Keratinocyte (primary cell): ENCODE measurements at regions not wholly inside any gene's neighbourhood (a gene's known extent, or its start where the extent isn't known, plus 50 kb on each side); places are given as distances from the start of the nearest gene placed in this dataset.

Source experiments
- DNase-seq: peaks from one replicate; pipeline ENCODE4 v3.0.0-alpha.2; 2011; ENCODE audit warnings: low read depth, missing footprints, low spot score
- FAIRE-seq: peaks from 2 replicates; lab custom pipeline; 2011; peaks lifted over from hg19 to GRCh38; lab: Jason Lieb, UNC
- H2AFZ ChIP-seq: 2 replicates; pipeline ENCODE4 v1.6.0; 2012; ENCODE audit warnings: low read length, control low read depth, inconsistent platforms; ENCODE audit not compliant: control insufficient read depth
- H3K27ac ChIP-seq: 2 replicates; pipeline ENCODE4 v1.5.1; 2011; ENCODE audit warnings: low read length; ENCODE audit not compliant: control insufficient read depth, insufficient read depth
- H3K27me3 ChIP-seq: 3 replicates; pipeline ENCODE4 v1.6.0; 2011; ENCODE audit warnings: low read length; ENCODE audit not compliant: control insufficient read depth, insufficient read depth; ENCODE audit errors: extremely low read depth
- H3K36me3 ChIP-seq, 2 experiments: 2 replicates in 1 of 2; 3 replicates in 1 of 2; pipeline ENCODE4 v1.5.1; 2011; ENCODE audit warnings: low read length in 2 of 2, mild to moderate bottlenecking in 1 of 2; ENCODE audit not compliant: control insufficient read depth in 2 of 2, insufficient read depth in 2 of 2; ENCODE audit errors: extremely low read depth in 1 of 2
- H3K4me1 ChIP-seq: 3 replicates; pipeline ENCODE4 v1.5.1; 2011; ENCODE audit warnings: low read length; ENCODE audit not compliant: control insufficient read depth, insufficient read depth; ENCODE audit errors: extremely low read depth
- H3K4me2 ChIP-seq: 3 replicates; pipeline ENCODE4 v1.6.0; 2011; ENCODE audit warnings: low read depth, low read length; ENCODE audit not compliant: control insufficient read depth, insufficient read depth; ENCODE audit errors: extremely low read depth
- H3K4me3 ChIP-seq, 3 experiments: fragments of 200-600 bp in 1 of 3; sonication (generic) in 1 of 3; 2 replicates in 2 of 3; 3 replicates in 1 of 3; pipeline ENCODE4 v1.5.1; 2011 to 2016; ENCODE audit warnings: low read length in 3 of 3, mild to moderate bottlenecking in 3 of 3, control low read depth in 2 of 3, inconsistent platforms in 1 of 3, low read depth in 1 of 3, mixed read lengths in 1 of 3, mixed run types in 1 of 3, moderate library complexity in 1 of 3; ENCODE audit not compliant: control insufficient read depth in 2 of 3, insufficient read depth in 2 of 3; ENCODE audit errors: extremely low read depth in 1 of 3
- H3K79me2 ChIP-seq: 2 replicates; pipeline ENCODE4 v1.6.0; 2012; ENCODE audit warnings: low read length; ENCODE audit not compliant: control insufficient read depth, insufficient read depth
- H3K9ac ChIP-seq: 3 replicates; pipeline ENCODE4 v1.6.0; 2011; ENCODE audit warnings: low read length; ENCODE audit not compliant: control insufficient read depth, insufficient read depth; ENCODE audit errors: extremely low read depth
- H3K9me1 ChIP-seq: 3 replicates; pipeline ENCODE4 v1.6.0; 2011; ENCODE audit warnings: low read length; ENCODE audit not compliant: control insufficient read depth, insufficient read depth; ENCODE audit errors: extremely low read depth
- H3K9me3 ChIP-seq: 2 replicates; pipeline ENCODE4 v1.5.1; 2012; ENCODE audit warnings: low read depth, low read length; ENCODE audit not compliant: control insufficient read depth
- H4K20me1 ChIP-seq: 3 replicates; pipeline ENCODE4 v1.6.0; 2011; ENCODE audit warnings: low read length; ENCODE audit not compliant: control insufficient read depth, insufficient read depth; ENCODE audit errors: extremely low read depth
- CTCF ChIP-seq, 3 experiments: IDR thresholded peaks in 1 of 3; conservative IDR thresholded peaks in 1 of 3; optimal IDR thresholded peaks in 1 of 3; 2 replicates in 2 of 3; 3 replicates in 1 of 3; pipeline versions ENCODE3 to v1.5.1; 2011; ENCODE audit warnings: low read length in 3 of 3, mild to moderate bottlenecking in 3 of 3, moderate library complexity in 2 of 3, control low read depth in 1 of 3, inconsistent platforms in 1 of 3; ENCODE audit not compliant: insufficient read depth in 2 of 3; ENCODE audit errors: extremely low read depth in 1 of 3
- EZH2 ChIP-seq: IDR thresholded peaks from one replicate; pipeline ENCODE4 v1.6.1; 2012; ENCODE audit warnings: inconsistent platforms, mild to moderate bottlenecking, low read length, moderate library complexity
- dilution Hi-C: fragments of 300-500 bp; cut with MboI; formaldehyde crosslinking; loops from one replicate; pipeline ENCODE4 v1.7.0; 2020; ENCODE audit warnings: low sequenced_read_pairs; ENCODE audit not compliant: extremely low pct_ligation_motif_present

- dilution Hi-C loops, result no loop called here
- DNase-seq (no peak), FAIRE-seq (no peak)
- Histone ChIP-seq H3K9me3 (peaks cover 83% of the 10 kb centered on the region), H3K9me1 (no peaks in the 10 kb centered on the region), H3K4me3 (no peak overlapping the region), H3K36me3 (no peaks in the 10 kb centered on the region), H4K20me1 (no peaks in the 10 kb centered on the region), H3K27me3 (no peaks in the 10 kb centered on the region), H3K4me1 (no peaks in the 10 kb centered on the region), H2AFZ (no peak overlapping the region), H3K79me2 (no peaks in the 10 kb centered on the region), H3K27ac (no peak overlapping the region), H3K9ac (no peak overlapping the region), H3K4me2 (no peak overlapping the region)
- TF ChIP-seq EZH2 (no peak), CTCF (optimal IDR thresholded peaks at IDR 0.05 in 1 of 3, IDR thresholded peaks at IDR 0.05 in 1 of 3, conservative IDR thresholded peaks at IDR 0.05 in 1 of 3; ENCODE audit: extremely low read depth in 1 of 3, insufficient read depth in 2 of 3, low read length in 3 of 3) (no peak)
Observed at GRCh38 chr15:20353966-20354883, 187.4 kb downstream of the GOLGA6L6 start.

GRCh38 chr15:20352241-20353200 is 189.1 kb downstream of the GOLGA6L6 start:
- Histone ChIP-seq H4K20me1 (no peaks in the 10 kb centered on the region), H3K4me3 (no peak overlapping the region), H3K27ac (no peak overlapping the region), H3K36me3 (no peaks in the 10 kb centered on the region), H3K4me1 (no peaks in the 10 kb centered on the region), H3K4me2 (no peak overlapping the region), H3K79me2 (no peaks in the 10 kb centered on the region), H3K9me3 (peaks cover 79% of the 10 kb centered on the region), H3K9me1 (no peaks in the 10 kb centered on the region), H3K9ac (no peak overlapping the region), H2AFZ (no peak overlapping the region), H3K27me3 (no peaks in the 10 kb centered on the region)
- dilution Hi-C loops, result no loop called here
- no peak for TF ChIP-seq CTCF (optimal IDR thresholded peaks at IDR 0.05 in 1 of 3, IDR thresholded peaks at IDR 0.05 in 1 of 3, conservative IDR thresholded peaks at IDR 0.05 in 1 of 3; ENCODE audit: extremely low read depth in 1 of 3, insufficient read depth in 2 of 3, low read length in 3 of 3)
- no peak for TF ChIP-seq EZH2
- DNase-seq (no peak), FAIRE-seq (no peak)
